NCI-H1930 (cell line): ENCODE measurements at regions not wholly inside any gene's neighbourhood (a gene's known extent, or its start where the extent isn't known, plus 50 kb on each side); places are given as distances from the start of the nearest gene placed in this dataset.

Experiments used
- DNase-seq, 2 experiments: peaks; one replicate each; lab custom pipeline; 2025; lab: John Stamatoyannopoulos, UW

GRCh38 chr2:59985923-59986322 is 567.5 kb downstream of the BCL11A start:
- DNase-seq: no peak

- no peak for DNase-seq
Measured at GRCh38 chr2:59974051-59974766, 579.2 kb downstream of the BCL11A start.

GRCh38 chr2:59969161-59969560 is 584.3 kb downstream of the BCL11A start:
- DNase-seq: no peak

GRCh38 chr2:59968441-59968840 is 585.0 kb downstream of the BCL11A start:
- DNase-seq: no peak

- no peak for DNase-seq
Measured at GRCh38 chr2:59967691-59968090, 585.8 kb downstream of the BCL11A start.

- no peak for DNase-seq
Measured at GRCh38 chr2:59963157-59963556, 590.3 kb downstream of the BCL11A start.

- no peak for DNase-seq
Measured at GRCh38 chr2:59961746-59962145, 591.7 kb downstream of the BCL11A start.

- DNase-seq: no peak
Measured at GRCh38 chr2:59959944-59960343, 593.5 kb downstream of the BCL11A start.

GRCh38 chr2:59957504-59957903 is 596.0 kb downstream of the BCL11A start:
- no peak for DNase-seq

GRCh38 chr2:59956981-59957380 is 596.5 kb downstream of the BCL11A start:
- DNase-seq: no peak

- DNase-seq: no peak
Measured at GRCh38 chr2:59947917-59948541, 605.4 kb downstream of the BCL11A start.

GRCh38 chr2:59947209-59947608 is 606.2 kb downstream of the BCL11A start:
- no peak for DNase-seq

GRCh38 chr2:59939236-59939635 is 614.2 kb downstream of the BCL11A start:
- no peak for DNase-seq

GRCh38 chr2:59938181-59938580 is 615.3 kb downstream of the BCL11A start:
- DNase-seq: no peak

- DNase-seq: no peak
Measured at GRCh38 chr2:59936048-59936447, 617.4 kb downstream of the BCL11A start.

GRCh38 chr2:59935005-59935404 is 618.4 kb downstream of the BCL11A start:
- DNase-seq: no peak

- no peak for DNase-seq
Measured at GRCh38 chr2:59933948-59934347, 619.5 kb downstream of the BCL11A start.

GRCh38 chr2:59932341-59932740 is 621.1 kb downstream of the BCL11A start:
- DNase-seq: no peak

- no peak for DNase-seq
Measured at GRCh38 chr2:59930430-59930829, 623.0 kb downstream of the BCL11A start.

GRCh38 chr2:59926731-59927130 is 626.7 kb downstream of the BCL11A start:
- no peak for DNase-seq

GRCh38 chr2:59925321-59925720 is 628.1 kb downstream of the BCL11A start:
- no peak for DNase-seq

- DNase-seq: no peak
Measured at GRCh38 chr2:59924346-59924745, 629.1 kb downstream of the BCL11A start.

GRCh38 chr2:59922450-59922849 is 631.0 kb downstream of the BCL11A start:
- DNase-seq: no peak

GRCh38 chr2:59921743-59922142 is 631.7 kb downstream of the BCL11A start:
- no peak for DNase-seq
